Suppressor macrophage (primary cell): ENCODE measurements at regions not wholly inside any gene's neighbourhood (a gene's known extent, or its start where the extent isn't known, plus 50 kb on each side); places are given as distances from the start of the nearest gene placed in this dataset.
"Not testable (repeated sequence)": the region's sequence is repeated elsewhere in the genome, so short reads cannot be mapped to it uniquely, and the experiment has no call there.

Source experiments
- DNase-seq, 4 experiments: peaks; one replicate each; pipeline ENCODE4 v3.0.0-alpha.2; 2020 to 2022

GRCh38 chr15:57881361-57881760 lies 174.8 kb downstream of the POLR2M start:
- DNase-seq: no peak

- DNase-seq: no peak
Measured at GRCh38 chr15:57881972-57882371, 175.5 kb downstream of the POLR2M start.

GRCh38 chr15:57883701-57884100 lies 177.2 kb downstream of the POLR2M start:
- no peak for DNase-seq

GRCh38 chr15:57884936-57885335 lies 178.4 kb downstream of the POLR2M start:
- no peak for DNase-seq

GRCh38 chr15:57885435-57885834 lies 178.9 kb downstream of the POLR2M start:
- DNase-seq: no peak

GRCh38 chr15:57887825-57888224 lies 177.7 kb downstream of the ALDH1A2 start:
- DNase-seq: no peak

GRCh38 chr15:57890351-57890750 lies 175.2 kb downstream of the ALDH1A2 start:
- no peak for DNase-seq

- no peak for DNase-seq
Measured at GRCh38 chr15:57890878-57891277, 174.6 kb downstream of the ALDH1A2 start.

- DNase-seq: no peak
Measured at GRCh38 chr15:57892181-57892580, 173.3 kb downstream of the ALDH1A2 start.

GRCh38 chr15:57893040-57893439 lies 172.5 kb downstream of the ALDH1A2 start:
- DNase-seq: no peak

- DNase-seq: no peak
Measured at GRCh38 chr15:57895291-57895690, 170.2 kb downstream of the ALDH1A2 start.

- DNase-seq: no peak
Measured at GRCh38 chr15:57896114-57896513, 169.4 kb downstream of the ALDH1A2 start.

GRCh38 chr15:57896899-57897298 lies 168.6 kb downstream of the ALDH1A2 start:
- not testable (repeated sequence) for DNase-seq

GRCh38 chr15:57897870-57898269 lies 167.6 kb downstream of the ALDH1A2 start:
- DNase-seq: no peak

- no peak for DNase-seq
Measured at GRCh38 chr15:57902155-57902554, 163.4 kb downstream of the ALDH1A2 start.
